PC-3 (cell line): ENCODE measurements at regions not wholly inside any gene's neighbourhood (a gene's known extent, or its start where the extent isn't known, plus 50 kb on each side); places are given as distances from the start of the nearest gene placed in this dataset.

ENCODE experiments used
- EZH2 ChIP-seq: fragments of 300-600 bp; sonication (generic); IDR thresholded peaks from one replicate; pipeline ENCODE4 v1.6.1; 2017; ENCODE audit warnings: antibody characterized with exemption, mild to moderate bottlenecking, low read length; ENCODE audit not compliant: unreplicated experiment
- TF ChIP-seq, protein P1 (sequence below): fragments of 300-600 bp; sonication (generic); conservative IDR thresholded peaks from 2 replicates; pipeline ENCODE4 v1.5.1; 2017; ENCODE audit warnings: antibody characterized with exemption, low read depth, mild to moderate bottlenecking, low read length

DNA sequence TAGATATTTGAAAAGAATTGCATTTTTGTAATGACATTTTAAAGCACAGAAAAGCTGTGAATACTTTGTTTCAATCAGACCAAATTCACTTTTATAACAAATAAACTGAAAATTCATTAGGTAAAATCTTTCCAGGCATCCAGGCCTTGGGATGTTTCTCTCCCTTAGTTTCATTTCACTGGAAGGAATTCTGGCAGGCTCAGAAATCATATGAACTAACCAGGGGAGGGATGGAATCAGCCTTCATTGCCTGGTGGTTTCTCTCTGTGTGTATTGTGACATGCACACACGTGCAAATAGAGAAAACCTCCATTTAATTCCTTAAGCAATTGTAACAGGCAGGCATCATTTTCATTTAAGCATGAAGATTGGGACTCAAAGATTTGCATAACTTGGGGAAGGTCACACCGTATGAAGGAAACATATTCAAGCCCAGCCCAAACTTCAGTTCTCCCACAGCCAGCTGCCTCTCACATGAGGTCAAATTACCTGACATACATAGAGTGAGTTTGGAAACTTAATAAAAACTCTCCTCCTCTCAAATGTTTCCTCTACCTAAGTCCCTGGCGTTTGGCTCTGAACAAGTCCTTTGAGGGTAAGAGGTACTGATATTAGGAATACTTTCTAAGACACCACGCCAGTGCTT lies 376.1 kb upstream of the MCTP2 start:
- TF ChIP-seq, protein P1, sequence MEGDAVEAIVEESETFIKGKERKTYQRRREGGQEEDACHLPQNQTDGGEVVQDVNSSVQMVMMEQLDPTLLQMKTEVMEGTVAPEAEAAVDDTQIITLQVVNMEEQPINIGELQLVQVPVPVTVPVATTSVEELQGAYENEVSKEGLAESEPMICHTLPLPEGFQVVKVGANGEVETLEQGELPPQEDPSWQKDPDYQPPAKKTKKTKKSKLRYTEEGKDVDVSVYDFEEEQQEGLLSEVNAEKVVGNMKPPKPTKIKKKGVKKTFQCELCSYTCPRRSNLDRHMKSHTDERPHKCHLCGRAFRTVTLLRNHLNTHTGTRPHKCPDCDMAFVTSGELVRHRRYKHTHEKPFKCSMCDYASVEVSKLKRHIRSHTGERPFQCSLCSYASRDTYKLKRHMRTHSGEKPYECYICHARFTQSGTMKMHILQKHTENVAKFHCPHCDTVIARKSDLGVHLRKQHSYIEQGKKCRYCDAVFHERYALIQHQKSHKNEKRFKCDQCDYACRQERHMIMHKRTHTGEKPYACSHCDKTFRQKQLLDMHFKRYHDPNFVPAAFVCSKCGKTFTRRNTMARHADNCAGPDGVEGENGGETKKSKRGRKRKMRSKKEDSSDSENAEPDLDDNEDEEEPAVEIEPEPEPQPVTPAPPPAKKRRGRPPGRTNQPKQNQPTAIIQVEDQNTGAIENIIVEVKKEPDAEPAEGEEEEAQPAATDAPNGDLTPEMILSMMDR = no peak
- no peak for TF ChIP-seq EZH2
